GM12873 (cell line): ENCODE measurements at regions not wholly inside any gene's neighbourhood (a gene's known extent, or its start where the extent isn't known, plus 50 kb on each side); places are given as distances from the start of the nearest gene placed in this dataset.

ENCODE experiments used
- CTCF ChIP-seq: IDR thresholded peaks from 2 replicates; pipeline ENCODE4 v1.5.1; 2012; ENCODE audit warnings: low read depth, mild to moderate bottlenecking, moderate library complexity, low read length, control low read depth; ENCODE audit not compliant: insufficient read depth; ENCODE audit errors: missing control alignments

GRCh38 chr11:119972281-119972680 lies 165.6 kb downstream of the TRIM29 start:
- TF ChIP-seq CTCF = no peak

GRCh38 chr11:119970555-119971304 lies 167.2 kb downstream of the TRIM29 start:
- TF ChIP-seq CTCF = no peak

GRCh38 chr11:119964136-119965025 lies 173.5 kb downstream of the TRIM29 start:
- TF ChIP-seq CTCF = no peak

- TF ChIP-seq CTCF = no peak
These were observed 180.0 kb downstream of the TRIM29 start for GRCh38 chr11:119957951-119958350.

- TF ChIP-seq CTCF = no peak
These were observed 185.5 kb downstream of the TRIM29 start for GRCh38 chr11:119952441-119952840.

- TF ChIP-seq CTCF = no peak
These were observed 194.6 kb downstream of the TRIM29 start for GRCh38 chr11:119943298-119943655.

GRCh38 chr11:119942583-119943297 lies 195.2 kb downstream of the TRIM29 start:
- TF ChIP-seq CTCF = no peak
